ENCODE measurements at regions not wholly inside any gene's neighbourhood (a gene's known extent, or its start where the extent isn't known, plus 50 kb on each side); places are given as distances from the start of the nearest gene placed in this dataset.
A peak's percentile ranks its signal among the peaks of the same experiment; 100 is the strongest.
"Not testable (repeated sequence)": the region's sequence is repeated elsewhere in the genome, so short reads cannot be mapped to it uniquely, and the experiment has no call there.

GRCh38 chr5:28328681-28329080 is 1290.3 kb upstream of the CDH9 start:
- no peak for DNase-seq

GRCh38 chr5:28324174-28324573 is 1285.8 kb upstream of the CDH9 start:
- DNase-seq: no peak

GRCh38 chr5:28313953-28314352 is 1275.6 kb upstream of the CDH9 start:
- DNase-seq: no peak

GRCh38 chr5:28313321-28313951 is 1275.0 kb upstream of the CDH9 start:
- no peak for DNase-seq

- DNase-seq: no peak
Observed at GRCh38 chr5:28310696-28311095, 1272.3 kb upstream of the CDH9 start.

GRCh38 chr5:28305891-28306290 is 1267.5 kb upstream of the CDH9 start:
- no peak for DNase-seq

- DNase-seq: no peak
Observed at GRCh38 chr5:28301712-28302111, 1263.3 kb upstream of the CDH9 start.

GRCh38 chr5:28296254-28297013 is 1258.0 kb upstream of the CDH9 start:
- no peak for DNase-seq

GRCh38 chr5:28287021-28287420 is 1248.6 kb upstream of the CDH9 start:
- DNase-seq: not testable (repeated sequence)

- no peak for DNase-seq
Observed at GRCh38 chr5:28286566-28286965, 1248.2 kb upstream of the CDH9 start.

- no peak for DNase-seq
Observed at GRCh38 chr5:28284788-28285187, 1246.4 kb upstream of the CDH9 start.

GRCh38 chr5:28281351-28281750 is 1243.0 kb upstream of the CDH9 start:
- DNase-seq: no peak

GRCh38 chr5:28275931-28276330 is 1237.5 kb upstream of the CDH9 start:
- DNase-seq: no peak

GRCh38 chr5:28269978-28270377 is 1231.6 kb upstream of the CDH9 start:
- DNase-seq: no peak

GRCh38 chr5:28265877-28266276 is 1227.5 kb upstream of the CDH9 start:
- DNase-seq: no peak

- DNase-seq: no peak
Observed at GRCh38 chr5:28254846-28255245, 1216.5 kb upstream of the CDH9 start.

GRCh38 chr5:28253431-28253830 is 1215.0 kb upstream of the CDH9 start:
- no peak for DNase-seq

- DNase-seq: no peak
Observed at GRCh38 chr5:28249771-28250415, 1211.5 kb upstream of the CDH9 start.

GRCh38 chr5:28234356-28234968 is 1196.1 kb upstream of the CDH9 start:
- DNase-seq: no peak

GRCh38 chr5:28226407-28226806 is 1188.0 kb upstream of the CDH9 start:
- DNase-seq: no peak

- no peak for DNase-seq
Observed at GRCh38 chr5:28219539-28219938, 1181.2 kb upstream of the CDH9 start.

GRCh38 chr5:28217695-28218094 is 1179.3 kb upstream of the CDH9 start:
- DNase-seq: no peak

GRCh38 chr5:28216939-28217360 is 1178.6 kb upstream of the CDH9 start:
- peak; percentile 2 for DNase-seq

- DNase-seq: no peak
Observed at GRCh38 chr5:28215091-28215490, 1176.7 kb upstream of the CDH9 start.
